GM12872 (cell line): ENCODE measurements at regions not wholly inside any gene's neighbourhood (a gene's known extent, or its start where the extent isn't known, plus 50 kb on each side); places are given as distances from the start of the nearest gene placed in this dataset.

Experiments
- TF ChIP-seq, protein P1 (sequence below): IDR thresholded peaks from 3 replicates; pipeline ENCODE4 v1.5.1; 2011; ENCODE audit warnings: low read depth, mild to moderate bottlenecking, low read length, moderate library complexity; ENCODE audit not compliant: insufficient read depth

DNA sequence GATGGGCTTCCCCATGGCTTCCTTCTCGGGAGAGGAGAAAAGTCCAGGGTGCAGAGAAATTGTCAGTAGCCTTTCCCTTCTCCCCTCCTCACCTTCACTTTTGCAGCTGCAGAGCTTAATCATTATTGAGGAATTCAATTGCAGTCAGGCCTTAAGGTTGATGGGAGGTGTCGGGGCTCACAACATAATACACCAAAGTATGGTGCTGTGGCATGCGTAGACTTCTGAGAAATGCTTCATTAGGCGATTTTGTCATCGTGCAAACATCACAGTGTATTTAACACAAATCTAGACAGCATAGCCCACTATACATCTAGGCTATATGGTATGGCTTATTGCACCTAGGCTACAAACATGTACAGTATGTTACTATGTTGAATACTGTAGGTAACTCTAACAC lies 100.2 kb upstream of the PPM1J start:
- TF ChIP-seq, protein P1, sequence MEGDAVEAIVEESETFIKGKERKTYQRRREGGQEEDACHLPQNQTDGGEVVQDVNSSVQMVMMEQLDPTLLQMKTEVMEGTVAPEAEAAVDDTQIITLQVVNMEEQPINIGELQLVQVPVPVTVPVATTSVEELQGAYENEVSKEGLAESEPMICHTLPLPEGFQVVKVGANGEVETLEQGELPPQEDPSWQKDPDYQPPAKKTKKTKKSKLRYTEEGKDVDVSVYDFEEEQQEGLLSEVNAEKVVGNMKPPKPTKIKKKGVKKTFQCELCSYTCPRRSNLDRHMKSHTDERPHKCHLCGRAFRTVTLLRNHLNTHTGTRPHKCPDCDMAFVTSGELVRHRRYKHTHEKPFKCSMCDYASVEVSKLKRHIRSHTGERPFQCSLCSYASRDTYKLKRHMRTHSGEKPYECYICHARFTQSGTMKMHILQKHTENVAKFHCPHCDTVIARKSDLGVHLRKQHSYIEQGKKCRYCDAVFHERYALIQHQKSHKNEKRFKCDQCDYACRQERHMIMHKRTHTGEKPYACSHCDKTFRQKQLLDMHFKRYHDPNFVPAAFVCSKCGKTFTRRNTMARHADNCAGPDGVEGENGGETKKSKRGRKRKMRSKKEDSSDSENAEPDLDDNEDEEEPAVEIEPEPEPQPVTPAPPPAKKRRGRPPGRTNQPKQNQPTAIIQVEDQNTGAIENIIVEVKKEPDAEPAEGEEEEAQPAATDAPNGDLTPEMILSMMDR, result no peak

DNA sequence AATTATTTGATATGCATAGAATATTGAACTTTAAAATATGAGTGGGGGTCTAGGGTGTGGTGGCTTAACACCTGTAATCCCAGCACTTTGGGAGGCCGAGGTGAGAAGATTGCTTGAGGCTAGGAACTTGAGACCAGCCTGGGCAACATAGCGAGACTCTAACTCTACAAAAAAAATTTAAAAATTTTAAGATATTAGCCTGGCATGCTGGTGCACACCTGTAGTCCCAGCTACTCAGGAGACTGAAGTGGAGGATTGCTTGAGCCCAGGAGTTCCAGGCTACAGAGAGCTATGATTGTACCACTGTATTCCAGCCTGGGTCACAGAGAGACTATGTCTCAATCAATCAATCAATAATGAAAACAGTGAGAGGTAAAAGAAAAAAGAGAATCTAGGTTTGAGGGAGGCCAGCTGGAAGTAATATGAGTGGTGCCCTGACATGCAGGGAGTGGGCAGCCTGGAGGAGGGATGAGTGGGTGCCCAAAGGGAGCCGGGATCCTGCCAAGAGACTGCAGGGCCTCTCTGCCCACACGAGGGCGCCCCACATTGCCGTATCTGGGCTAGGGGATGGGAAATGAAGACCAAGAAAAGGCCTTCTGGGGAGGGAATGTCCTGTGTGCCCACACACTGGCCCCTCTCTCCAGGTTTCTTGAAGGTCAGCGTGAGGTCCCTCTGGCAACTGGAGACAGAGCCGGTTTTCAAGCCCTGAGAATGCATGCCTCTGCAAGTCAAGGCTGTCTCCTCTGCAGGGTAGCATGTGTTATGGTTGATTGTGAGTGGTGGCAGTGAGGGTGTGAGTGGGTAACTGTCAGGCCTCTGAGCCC lies 93.9 kb upstream of the PPM1J start:
- TF ChIP-seq, protein P1, result peak; percentile 95

DNA sequence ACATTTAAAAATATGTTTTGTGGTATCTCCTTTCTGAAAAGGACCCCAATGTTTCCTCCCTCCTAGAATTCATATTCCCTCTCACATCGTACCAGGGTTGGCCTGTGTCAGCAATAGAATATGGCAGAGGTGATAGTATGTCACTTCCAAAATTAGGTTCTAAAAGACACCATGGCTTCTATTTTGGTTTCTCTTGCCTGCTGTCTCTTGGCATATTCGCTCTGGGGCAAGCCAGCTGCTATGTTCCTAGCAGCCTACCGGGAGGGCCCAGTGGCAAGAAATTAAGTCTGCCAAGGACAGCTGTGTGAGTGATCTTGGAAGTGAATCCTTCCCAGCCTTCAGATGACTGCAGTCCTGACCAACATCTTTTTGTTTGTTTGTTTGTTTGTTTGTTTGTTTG lies 92.9 kb upstream of the PPM1J start:
- TF ChIP-seq, protein P1, result no peak

DNA sequence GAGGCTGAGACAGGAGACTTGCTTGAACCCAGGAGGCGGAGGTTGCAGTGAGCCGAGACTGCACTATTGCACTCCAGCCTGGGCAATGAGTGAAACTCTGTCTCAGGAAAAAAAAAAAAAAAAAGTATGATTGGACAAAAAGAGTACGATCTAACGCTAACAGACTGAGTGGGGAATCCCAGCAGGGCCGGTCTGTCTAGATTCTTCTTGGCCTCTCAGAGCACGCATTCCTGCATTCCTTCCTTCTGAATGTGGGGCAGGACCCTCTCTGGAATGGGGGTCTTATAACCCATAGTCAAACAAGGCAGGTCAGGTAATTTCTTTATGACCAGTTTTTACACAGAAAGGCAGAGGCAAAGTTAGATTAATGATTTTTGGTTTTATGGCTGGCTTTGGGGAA lies 92.0 kb upstream of the PPM1J start:
- TF ChIP-seq, protein P1, result no peak

DNA sequence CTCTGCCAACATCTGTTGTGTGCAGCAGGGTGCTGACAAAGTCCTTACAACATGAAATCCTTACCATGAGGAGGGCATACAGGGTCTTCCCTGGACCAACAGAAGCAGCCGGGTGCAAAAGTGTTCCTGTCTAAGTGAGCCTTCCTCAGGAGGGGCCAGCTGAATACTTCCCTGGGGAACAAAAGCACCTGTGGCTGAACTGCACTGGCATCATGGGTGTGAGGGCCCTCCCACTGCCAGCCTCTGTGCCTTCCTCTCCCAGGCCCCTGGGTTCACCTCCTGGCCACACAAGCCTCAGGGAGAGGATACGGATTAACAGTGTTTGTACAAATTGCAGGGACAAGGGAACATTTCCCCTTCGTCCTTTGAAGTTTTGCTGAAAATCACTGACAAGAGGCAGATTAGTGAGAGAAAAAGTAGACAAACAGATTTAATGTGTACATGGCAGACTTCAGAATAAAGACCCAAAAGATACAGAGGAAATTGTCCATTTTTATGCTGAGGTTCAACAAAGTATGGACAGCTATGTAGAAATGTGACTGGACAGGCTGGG lies 91.0 kb upstream of the PPM1J start:
- TF ChIP-seq, protein P1, result no peak

DNA sequence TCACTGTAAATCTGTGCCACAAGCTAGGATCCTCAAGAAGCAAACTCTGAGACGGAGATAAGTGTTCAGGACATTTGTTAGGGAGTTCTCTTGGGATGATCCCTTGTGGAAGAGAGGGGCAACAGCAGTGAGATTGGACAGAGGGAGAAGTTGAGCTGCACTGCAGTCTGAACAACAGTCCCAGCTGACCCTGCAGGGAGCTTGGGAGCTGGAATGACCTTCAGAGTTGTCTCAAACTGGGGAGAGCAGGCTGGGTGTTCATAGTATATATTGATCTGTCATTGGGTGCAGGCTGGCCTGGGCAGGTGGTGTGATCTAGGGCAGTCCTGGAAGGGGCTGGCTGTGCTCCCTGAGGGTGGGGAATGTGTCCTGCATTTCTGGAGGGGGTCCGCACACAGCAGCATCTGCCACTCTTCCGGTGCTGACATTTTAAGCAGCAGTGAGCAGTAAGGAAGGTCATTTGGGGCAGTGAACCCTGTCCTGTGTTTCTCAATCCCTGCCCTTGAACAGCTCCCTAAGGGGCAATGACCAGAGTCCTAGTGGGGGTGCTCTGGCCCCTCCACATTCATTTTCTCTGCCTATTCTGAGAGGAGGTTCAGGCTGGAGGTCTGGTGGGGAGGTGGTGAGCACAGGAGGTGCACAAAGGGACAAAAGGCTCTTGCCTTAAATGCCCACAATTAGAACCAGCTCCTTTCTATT lies 90.2 kb upstream of the PPM1J start:
- TF ChIP-seq, protein P1, result no peak

DNA sequence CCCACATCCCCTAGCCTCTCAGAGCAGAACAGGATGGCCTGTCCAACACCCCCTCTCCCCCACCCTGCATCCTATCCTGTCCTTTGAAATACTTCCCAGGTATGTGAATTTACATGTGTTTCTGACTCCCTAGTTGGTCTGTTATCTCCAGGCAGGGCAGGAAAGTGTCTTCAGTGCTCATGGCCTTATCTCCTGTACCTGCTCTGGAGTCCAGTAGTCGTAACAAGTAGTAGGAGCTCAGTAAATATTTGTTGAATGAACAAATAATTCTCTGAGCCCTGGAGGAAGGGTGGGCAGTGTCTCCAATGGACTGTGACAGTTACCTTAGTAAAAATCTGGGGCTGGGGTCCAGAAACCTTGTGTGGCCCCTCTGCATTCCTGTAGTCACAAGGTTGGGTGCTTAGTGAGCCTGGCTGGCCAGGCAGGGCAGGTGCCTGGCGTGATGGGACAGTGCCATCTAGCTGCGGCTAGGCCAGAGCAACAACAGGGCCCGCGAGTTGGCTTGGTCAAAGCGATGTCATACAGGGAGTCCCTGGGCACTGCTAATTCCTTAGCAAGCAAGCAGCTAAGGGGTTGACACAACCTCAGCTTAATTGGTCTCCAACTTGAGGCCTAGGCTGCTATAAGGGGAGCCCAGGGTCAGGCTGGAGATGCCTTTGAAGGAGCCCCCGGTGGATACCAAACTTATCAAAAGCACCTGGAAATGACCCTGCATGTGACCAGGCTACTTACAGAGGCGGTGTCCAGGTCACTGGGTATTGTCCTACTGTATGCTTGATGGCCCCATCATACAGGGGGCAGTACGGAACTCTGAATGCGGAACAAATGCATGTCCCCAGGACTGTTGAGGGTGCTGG lies 89.0 kb upstream of the PPM1J start:
- TF ChIP-seq, protein P1, result peak; percentile 90
